D721Med (cell line): ENCODE measurements at regions not wholly inside any gene's neighbourhood (a gene's known extent, or its start where the extent isn't known, plus 50 kb on each side); places are given as distances from the start of the nearest gene placed in this dataset.

Source experiments
- DNase-seq: peaks from one replicate; pipeline ENCODE4 v3.0.0; 2011; ENCODE audit warnings: low spot score; ENCODE audit not compliant: insufficient read length
- FAIRE-seq: peaks from 2 replicates; lab custom pipeline; 2011; peaks lifted over from hg19 to GRCh38; lab: Jason Lieb, UNC
- CTCF ChIP-seq: IDR thresholded peaks from 2 replicates; pipeline ENCODE4 v1.5.1; 2012; ENCODE audit warnings: mild to moderate bottlenecking, control low read depth; ENCODE audit not compliant: insufficient read depth; ENCODE audit errors: missing control alignments

- FAIRE-seq (no peak), DNase-seq (no peak)
- no peak for TF ChIP-seq CTCF
Measured at GRCh38 chr16:63372283-63372682, 1336.0 kb upstream of the CDH8 start.

GRCh38 chr16:63365649-63366304 lies 1329.5 kb upstream of the CDH8 start:
- no peak for TF ChIP-seq CTCF
- DNase-seq (no peak), FAIRE-seq (no peak)

- TF ChIP-seq CTCF = no peak
- FAIRE-seq (no peak), DNase-seq (no peak)
Measured at GRCh38 chr16:63363738-63364137, 1327.5 kb upstream of the CDH8 start.

GRCh38 chr16:63361032-63361624 lies 1324.9 kb upstream of the CDH8 start:
- FAIRE-seq = no peak
- no peak for DNase-seq
- peak; percentile 94 for TF ChIP-seq CTCF

- FAIRE-seq = no peak
- no peak for DNase-seq
- TF ChIP-seq CTCF = no peak
Measured at GRCh38 chr16:63349961-63350360, 1313.7 kb upstream of the CDH8 start.

GRCh38 chr16:63346000-63346399 lies 1309.8 kb upstream of the CDH8 start:
- FAIRE-seq = no peak

More at GRCh38 chr16:63346000-63346399, 1309.8 kb upstream of the CDH8 start:
- TF ChIP-seq CTCF = no peak
- DNase-seq = no peak
